HL-60 (cell line): ENCODE measurements at regions not wholly inside any gene's neighbourhood (a gene's known extent, or its start where the extent isn't known, plus 50 kb on each side); places are given as distances from the start of the nearest gene placed in this dataset.

Experiments
- DNase-seq, 2 experiments: peaks; one replicate each; pipeline ENCODE4 v3.0.0-alpha.2; 2010 to 2020; ENCODE audit warnings: low read depth in 1 of 2, low spot score in 1 of 2
- H3K27ac ChIP-seq: fragments of 250-450 bp; sonication (Bioruptor Pico); replicated peaks from 2 replicates; pipeline ENCODE4 v1.5.1; 2020; ENCODE audit warnings: mild to moderate bottlenecking, moderate library complexity
- H3K27me3 ChIP-seq: fragments of 250-450 bp; sonication (Bioruptor Pico); 2 replicates; pipeline ENCODE4 v1.5.1; 2021; ENCODE audit warnings: mild to moderate bottlenecking, moderate library complexity; ENCODE audit not compliant: insufficient read depth, poor library complexity, severe bottlenecking
- H3K4me3 ChIP-seq: replicated peaks from 2 replicates; pipeline ENCODE4 v1.5.1; 2011; ENCODE audit warnings: mild to moderate bottlenecking, control low read depth, low read length; ENCODE audit not compliant: insufficient read depth
- GABPA ChIP-seq: IDR thresholded peaks from 2 replicates; pipeline ENCODE4 v1.6.1; 2012; ENCODE audit warnings: low read depth
- POLR2AphosphoS5 ChIP-seq: IDR thresholded peaks from 2 replicates; pipeline ENCODE4 v1.6.1; 2012; ENCODE audit warnings: low read depth
- SPI1 ChIP-seq: IDR thresholded peaks from 2 replicates; pipeline ENCODE4 v1.6.1; 2012; ENCODE audit warnings: low read depth, mild to moderate bottlenecking, borderline replicate concordance
- TF ChIP-seq, protein P1 (sequence below): IDR thresholded peaks from one replicate; pipeline ENCODE4 v1.5.1; 2011; ENCODE audit warnings: low read length, control low read depth, inconsistent platforms; ENCODE audit not compliant: insufficient read depth
- TF ChIP-seq, protein P2 (sequence below): IDR thresholded peaks from 2 replicates; pipeline ENCODE4 v1.6.1; 2012; ENCODE audit warnings: low read depth; ENCODE audit not compliant: insufficient replicate concordance

DNA sequence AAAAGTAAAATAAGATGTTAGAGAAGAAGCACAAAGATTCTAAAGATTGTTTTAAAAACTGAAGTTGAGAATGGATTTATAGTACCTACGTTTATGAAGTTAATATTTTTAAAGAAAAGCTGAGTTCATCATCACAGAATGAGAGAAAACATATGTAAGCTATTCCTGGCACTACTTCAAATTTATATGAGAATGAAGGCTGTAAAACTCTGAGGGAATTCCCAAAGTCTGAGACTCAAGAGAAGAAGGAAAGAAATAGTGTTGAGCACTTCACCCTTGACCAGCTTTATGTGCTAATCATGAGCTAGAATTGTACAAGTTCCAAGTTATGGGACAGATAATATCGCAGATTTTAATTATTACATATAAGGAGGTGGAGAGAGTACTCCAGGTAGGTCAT is 323.7 kb upstream of the GNAI1 start:
- no peak for DNase-seq
- Histone ChIP-seq H3K27me3 (no peaks in the 10 kb centered on the region), H3K4me3 (no peak overlapping the region)

DNA sequence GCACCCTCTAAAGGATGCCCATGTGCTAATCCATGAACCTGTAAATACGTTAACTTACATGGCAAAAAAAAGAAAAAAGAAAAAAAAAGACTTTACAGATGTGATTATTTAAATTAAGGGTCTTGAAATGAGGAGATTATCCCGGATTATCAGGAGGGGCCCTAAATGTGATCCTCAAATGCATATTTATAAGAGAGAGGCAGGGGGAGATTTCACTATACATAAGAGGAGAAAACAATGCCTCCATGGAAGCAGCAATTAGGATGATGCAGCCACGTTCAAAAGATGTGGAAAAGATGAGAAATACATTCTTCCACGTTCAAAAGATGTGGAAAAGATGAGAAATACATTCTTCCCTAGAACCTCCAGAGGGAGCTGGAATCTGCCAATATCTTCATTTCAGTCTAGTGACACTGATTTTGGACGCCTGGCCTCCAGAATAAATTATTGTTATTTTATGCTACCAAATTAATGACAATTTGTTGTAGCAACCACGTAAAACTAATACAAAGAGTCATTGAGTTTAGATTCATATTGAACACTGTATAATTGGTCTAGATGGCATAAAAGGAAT is 328.4 kb upstream of the GNAI1 start:
- DNase-seq: no peak
- Histone ChIP-seq H3K27ac (no peak overlapping the region), H3K27me3 (no peaks in the 10 kb centered on the region), H3K4me3 (no peak overlapping the region)
- no peak for TF ChIP-seq POLR2AphosphoS5
- TF ChIP-seq, protein P1, sequence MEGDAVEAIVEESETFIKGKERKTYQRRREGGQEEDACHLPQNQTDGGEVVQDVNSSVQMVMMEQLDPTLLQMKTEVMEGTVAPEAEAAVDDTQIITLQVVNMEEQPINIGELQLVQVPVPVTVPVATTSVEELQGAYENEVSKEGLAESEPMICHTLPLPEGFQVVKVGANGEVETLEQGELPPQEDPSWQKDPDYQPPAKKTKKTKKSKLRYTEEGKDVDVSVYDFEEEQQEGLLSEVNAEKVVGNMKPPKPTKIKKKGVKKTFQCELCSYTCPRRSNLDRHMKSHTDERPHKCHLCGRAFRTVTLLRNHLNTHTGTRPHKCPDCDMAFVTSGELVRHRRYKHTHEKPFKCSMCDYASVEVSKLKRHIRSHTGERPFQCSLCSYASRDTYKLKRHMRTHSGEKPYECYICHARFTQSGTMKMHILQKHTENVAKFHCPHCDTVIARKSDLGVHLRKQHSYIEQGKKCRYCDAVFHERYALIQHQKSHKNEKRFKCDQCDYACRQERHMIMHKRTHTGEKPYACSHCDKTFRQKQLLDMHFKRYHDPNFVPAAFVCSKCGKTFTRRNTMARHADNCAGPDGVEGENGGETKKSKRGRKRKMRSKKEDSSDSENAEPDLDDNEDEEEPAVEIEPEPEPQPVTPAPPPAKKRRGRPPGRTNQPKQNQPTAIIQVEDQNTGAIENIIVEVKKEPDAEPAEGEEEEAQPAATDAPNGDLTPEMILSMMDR: no peak
- TF ChIP-seq SPI1: no peak

More for the DNA sequence above, 323.7 kb upstream of the GNAI1 start:
- H3K27ac ChIP-seq: no peak overlapping the region
- no peak for TF ChIP-seq POLR2AphosphoS5

DNA sequence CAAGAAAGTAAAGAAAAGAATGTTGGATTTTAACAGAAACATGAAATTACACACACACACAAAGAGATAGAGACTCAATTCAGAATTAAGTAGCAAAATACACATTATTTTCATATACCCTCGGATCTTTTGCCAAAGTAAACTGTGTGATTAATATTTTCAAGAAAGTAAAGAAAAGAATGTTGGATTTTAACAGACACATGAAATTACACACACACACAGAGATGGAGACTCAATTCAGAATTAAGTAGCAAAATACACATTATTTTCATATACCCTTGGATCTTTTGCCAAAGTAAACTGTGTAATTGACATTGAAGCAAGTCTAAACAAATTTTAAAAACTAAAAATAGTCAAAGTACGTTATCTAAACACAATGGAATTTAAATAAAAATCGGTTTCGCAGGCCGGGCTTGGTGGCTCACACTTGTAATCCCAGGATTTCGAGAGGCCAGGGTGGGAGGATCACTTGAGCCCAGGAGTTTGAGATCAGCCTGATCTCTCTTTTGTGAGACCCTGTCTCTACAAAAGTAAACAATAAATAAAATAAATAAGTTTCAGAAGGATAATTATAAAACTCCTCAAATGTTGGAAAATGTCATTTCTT is 337.3 kb upstream of the MAGI2 start:
- Histone ChIP-seq H3K4me3 (no peak overlapping the region), H3K27ac (no peak overlapping the region), H3K27me3 (no peaks in the 10 kb centered on the region)
- TF ChIP-seq, protein P2, sequence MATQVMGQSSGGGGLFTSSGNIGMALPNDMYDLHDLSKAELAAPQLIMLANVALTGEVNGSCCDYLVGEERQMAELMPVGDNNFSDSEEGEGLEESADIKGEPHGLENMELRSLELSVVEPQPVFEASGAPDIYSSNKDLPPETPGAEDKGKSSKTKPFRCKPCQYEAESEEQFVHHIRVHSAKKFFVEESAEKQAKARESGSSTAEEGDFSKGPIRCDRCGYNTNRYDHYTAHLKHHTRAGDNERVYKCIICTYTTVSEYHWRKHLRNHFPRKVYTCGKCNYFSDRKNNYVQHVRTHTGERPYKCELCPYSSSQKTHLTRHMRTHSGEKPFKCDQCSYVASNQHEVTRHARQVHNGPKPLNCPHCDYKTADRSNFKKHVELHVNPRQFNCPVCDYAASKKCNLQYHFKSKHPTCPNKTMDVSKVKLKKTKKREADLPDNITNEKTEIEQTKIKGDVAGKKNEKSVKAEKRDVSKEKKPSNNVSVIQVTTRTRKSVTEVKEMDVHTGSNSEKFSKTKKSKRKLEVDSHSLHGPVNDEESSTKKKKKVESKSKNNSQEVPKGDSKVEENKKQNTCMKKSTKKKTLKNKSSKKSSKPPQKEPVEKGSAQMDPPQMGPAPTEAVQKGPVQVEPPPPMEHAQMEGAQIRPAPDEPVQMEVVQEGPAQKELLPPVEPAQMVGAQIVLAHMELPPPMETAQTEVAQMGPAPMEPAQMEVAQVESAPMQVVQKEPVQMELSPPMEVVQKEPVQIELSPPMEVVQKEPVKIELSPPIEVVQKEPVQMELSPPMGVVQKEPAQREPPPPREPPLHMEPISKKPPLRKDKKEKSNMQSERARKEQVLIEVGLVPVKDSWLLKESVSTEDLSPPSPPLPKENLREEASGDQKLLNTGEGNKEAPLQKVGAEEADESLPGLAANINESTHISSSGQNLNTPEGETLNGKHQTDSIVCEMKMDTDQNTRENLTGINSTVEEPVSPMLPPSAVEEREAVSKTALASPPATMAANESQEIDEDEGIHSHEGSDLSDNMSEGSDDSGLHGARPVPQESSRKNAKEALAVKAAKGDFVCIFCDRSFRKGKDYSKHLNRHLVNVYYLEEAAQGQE: no peak
- no peak for TF ChIP-seq GABPA
- no peak for DNase-seq

DNA sequence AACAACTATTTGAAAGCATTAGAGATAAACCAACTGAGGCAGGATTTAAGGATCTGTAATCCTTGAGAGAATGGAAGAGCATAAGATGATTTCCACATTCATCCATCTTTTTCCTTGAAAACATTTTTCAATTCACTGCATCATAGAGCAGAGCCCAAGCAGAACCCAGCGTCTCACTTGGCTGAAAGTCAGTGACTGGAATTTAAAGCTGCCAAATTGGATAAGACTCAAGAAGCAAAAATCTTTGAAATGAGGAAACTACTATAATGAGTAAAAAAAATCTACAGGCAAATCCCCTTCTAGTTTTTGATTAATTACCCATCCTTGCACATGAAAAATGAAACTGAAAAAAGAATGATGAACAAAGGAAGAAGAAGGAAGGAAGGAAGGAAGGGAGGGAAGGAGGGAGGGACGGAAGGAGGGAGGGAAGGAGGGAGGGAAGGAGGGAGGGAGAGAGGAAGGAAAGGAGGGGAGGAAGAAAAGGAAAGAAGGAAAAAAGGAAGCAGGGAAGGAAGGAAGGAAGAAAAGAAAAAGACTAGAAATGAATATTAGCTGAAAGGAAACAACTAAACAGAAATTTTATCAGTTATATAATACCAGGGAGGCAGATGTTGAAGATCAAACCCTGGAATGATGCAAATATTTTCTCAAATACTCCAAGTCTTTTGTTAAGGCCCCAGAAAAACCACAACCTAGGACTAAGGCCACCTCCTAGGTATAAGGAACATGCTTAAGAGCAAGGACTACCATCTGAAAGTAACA is 336.3 kb upstream of the MAGI2 start:
- TF ChIP-seq POLR2AphosphoS5: no peak
- TF ChIP-seq, protein P1: no peak
- TF ChIP-seq SPI1: no peak
- no peak for TF ChIP-seq GABPA
- TF ChIP-seq, protein P2: no peak
- DNase-seq: no peak
- H3K27ac ChIP-seq: no peak overlapping the region
- H3K27me3 ChIP-seq: no peaks in the 10 kb centered on the region
- H3K4me3 ChIP-seq: no peak overlapping the region
